Astrocyte of the cerebellum (primary cell): ENCODE measurements at regions not wholly inside any gene's neighbourhood (a gene's known extent, or its start where the extent isn't known, plus 50 kb on each side); places are given as distances from the start of the nearest gene placed in this dataset.
"Not testable (repeated sequence)": the region's sequence is repeated elsewhere in the genome, so short reads cannot be mapped to it uniquely, and the experiment has no call there.

Experiments used
- DNase-seq: peaks from one replicate; pipeline ENCODE4 v3.0.0-alpha.2; 2011; ENCODE audit warnings: low read depth
- H3K4me3 ChIP-seq: 2 replicates; pipeline ENCODE4 v1.5.1; 2011; ENCODE audit warnings: mild to moderate bottlenecking, low read depth, low read length, moderate library complexity
- in situ Hi-C: cut with HindIII; loops from 2 replicates; pipeline ENCODE4 v1.10.0; 2017; ENCODE audit warnings: low sequenced_read_pairs
- TF ChIP-seq, protein P1 (sequence below): IDR thresholded peaks from 2 replicates; pipeline ENCODE4 v1.5.1; 2012; ENCODE audit warnings: low read length, low read depth, moderate library complexity, mild to moderate bottlenecking; ENCODE audit errors: missing control alignments

DNA sequence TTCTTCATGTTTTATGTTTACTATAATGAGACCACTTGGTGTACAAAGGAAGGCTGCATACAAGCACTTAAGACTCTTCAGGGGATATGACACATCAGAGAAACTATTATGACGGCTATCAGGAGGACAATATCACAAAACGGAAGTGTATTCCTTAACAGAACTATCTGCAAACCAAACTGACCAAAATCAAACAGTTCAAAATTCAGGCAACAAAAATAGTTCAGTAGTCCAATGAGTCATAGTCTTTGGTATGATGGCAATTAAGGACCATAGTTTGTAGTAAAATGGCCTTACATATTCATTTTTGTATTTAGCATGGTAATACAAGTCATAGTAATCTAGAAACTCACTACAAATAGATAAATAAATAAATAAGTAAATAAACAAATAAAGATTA, 1638.7 kb upstream of the SEL1L start:
- no peak overlapping the region for H3K4me3 ChIP-seq
- TF ChIP-seq, protein P1, sequence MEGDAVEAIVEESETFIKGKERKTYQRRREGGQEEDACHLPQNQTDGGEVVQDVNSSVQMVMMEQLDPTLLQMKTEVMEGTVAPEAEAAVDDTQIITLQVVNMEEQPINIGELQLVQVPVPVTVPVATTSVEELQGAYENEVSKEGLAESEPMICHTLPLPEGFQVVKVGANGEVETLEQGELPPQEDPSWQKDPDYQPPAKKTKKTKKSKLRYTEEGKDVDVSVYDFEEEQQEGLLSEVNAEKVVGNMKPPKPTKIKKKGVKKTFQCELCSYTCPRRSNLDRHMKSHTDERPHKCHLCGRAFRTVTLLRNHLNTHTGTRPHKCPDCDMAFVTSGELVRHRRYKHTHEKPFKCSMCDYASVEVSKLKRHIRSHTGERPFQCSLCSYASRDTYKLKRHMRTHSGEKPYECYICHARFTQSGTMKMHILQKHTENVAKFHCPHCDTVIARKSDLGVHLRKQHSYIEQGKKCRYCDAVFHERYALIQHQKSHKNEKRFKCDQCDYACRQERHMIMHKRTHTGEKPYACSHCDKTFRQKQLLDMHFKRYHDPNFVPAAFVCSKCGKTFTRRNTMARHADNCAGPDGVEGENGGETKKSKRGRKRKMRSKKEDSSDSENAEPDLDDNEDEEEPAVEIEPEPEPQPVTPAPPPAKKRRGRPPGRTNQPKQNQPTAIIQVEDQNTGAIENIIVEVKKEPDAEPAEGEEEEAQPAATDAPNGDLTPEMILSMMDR: no peak
- in situ Hi-C loops: no loop called here
- no peak for DNase-seq

DNA sequence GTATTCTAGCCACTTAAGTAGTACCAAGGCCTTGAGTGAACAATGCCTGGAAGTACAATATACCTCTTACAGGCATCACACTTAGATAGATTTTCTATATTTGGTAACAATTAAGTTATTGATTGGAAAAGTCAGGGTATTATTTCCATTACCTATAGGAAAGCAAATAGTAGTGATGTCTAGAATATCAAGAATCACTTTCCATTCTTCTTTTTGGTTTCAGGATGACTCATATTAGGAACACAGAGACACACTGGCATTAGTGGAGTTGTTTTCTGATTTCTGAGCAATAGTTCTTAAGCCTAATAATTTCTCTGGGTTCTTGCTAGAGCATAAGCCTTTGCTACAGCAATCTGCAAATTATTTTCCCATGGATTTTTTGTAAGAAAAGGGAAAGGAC, 1640.0 kb upstream of the SEL1L start:
- DNase-seq: no peak
- TF ChIP-seq, protein P1: no peak
- H3K4me3 ChIP-seq: no peak overlapping the region
- in situ Hi-C loops: no loop called here

DNA sequence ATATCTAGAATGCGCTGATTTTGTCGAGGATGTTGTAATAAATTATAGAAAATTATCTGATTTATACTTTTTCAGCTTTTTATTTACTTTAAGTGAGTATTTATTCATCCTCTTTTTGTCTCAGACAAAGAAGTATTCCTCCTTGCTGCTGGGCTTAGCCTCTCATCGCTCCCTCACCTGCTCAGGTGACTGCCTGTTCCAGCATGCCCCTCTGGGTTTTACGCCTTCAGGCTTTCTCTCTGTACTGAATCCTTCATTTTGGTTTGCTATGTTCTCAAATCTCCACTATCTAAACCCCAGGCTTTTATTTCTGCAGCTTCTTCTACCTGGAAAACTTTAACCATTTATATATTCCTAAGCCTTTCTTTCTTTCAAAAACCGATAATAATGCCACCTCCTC, 1650.9 kb upstream of the SEL1L start:
- no peak overlapping the region for H3K4me3 ChIP-seq
- TF ChIP-seq, protein P1: no peak
- no peak for DNase-seq
- in situ Hi-C loops: loop anchor here (5.0 kb wide), 1 partner anchor 93 kb away; no protein-coding TSS in a partner anchor

DNA sequence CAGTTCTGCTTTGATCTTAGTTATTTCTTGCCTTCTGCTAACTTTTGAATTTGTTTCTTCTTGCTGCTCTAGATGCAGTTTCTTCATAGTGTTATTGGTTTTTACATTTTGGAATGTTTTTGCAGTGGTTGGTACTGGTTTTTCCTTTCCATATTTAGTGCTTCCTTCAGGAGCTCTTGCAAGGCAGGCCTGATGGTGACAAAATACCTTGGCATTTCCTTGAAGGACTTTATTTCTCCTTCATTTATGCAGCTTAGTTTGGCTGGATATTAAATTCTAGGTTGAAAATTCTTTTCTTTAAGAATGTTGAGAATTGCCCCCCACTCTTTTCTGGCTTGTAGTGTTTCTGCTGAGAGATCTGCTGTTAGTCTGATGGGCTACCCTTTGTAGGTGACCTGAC, 1654.7 kb upstream of the SEL1L start:
- in situ Hi-C loops, DNase-seq, H3K4me3 ChIP-seq: not testable (repeated sequence)

DNA sequence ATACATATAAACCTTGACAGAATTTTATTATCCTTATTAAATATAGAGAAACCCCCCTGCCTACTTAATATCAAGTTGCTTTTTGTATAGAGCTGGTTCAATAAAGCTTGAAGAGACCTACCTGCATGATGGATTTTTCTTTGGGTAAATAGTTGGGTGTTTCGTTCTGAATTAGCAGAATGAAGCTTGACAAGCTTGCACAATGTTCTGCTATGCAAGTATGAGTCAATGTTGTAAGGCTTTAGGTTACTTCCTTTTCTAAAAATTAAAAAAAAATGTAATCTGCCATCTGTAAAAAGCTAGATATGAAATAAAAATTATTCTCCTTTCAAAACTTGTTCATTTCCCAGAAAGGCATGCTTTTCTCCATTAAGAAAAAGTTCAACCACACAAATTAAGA, 1662.6 kb upstream of the SEL1L start:
- TF ChIP-seq, protein P1: no peak
- no peak overlapping the region for H3K4me3 ChIP-seq
- no peak for DNase-seq
- in situ Hi-C loops: no loop called here

DNA sequence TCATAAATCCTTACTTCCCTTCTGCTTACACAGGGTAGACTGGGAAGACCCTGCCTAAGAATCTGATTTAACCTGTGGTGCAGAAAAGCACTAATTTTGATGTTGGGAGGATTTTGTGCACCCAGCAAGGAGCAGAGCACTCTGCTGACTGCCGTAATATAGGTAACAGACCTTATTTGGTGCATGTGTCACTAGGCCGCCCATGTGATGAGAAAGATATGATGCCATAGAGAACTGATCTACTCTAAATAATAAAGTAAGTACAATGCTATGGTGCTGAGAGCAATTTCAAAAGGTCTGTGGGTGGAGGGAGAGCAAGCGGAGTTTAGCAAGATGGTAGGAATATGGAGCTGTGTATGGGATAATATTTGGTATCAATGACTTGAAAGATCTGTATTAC, 1663.6 kb upstream of the SEL1L start:
- no peak overlapping the region for H3K4me3 ChIP-seq
- TF ChIP-seq, protein P1: no peak
- DNase-seq: no peak
- in situ Hi-C loops: no loop called here

DNA sequence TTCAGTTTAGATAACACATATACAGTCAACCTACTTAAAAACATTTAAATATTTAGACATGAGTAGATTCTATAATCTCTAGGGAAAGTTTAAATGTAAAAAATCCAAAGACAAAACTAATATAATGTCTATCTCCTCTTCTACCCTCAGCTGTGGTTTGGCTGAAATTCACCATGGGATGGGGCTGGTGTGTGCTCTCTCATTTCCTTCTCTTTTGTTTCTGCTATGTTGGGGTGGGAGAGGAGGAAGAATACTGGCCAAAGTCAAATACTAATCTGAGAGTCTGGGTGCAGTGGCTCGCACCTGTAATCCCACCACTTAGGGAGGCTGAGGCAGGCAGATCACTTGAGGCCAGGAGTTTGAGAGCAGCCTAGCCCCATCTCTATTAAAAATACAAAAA, 1673.9 kb upstream of the SEL1L start:
- in situ Hi-C loops: no loop called here
- TF ChIP-seq, protein P1: no peak
- H3K4me3 ChIP-seq: no peak overlapping the region
- no peak for DNase-seq
